HepG2 (cell line): ENCODE measurements at regions not wholly inside any gene's neighbourhood (a gene's known extent, or its start where the extent isn't known, plus 50 kb on each side); places are given as distances from the start of the nearest gene placed in this dataset.

ENCODE experiments used
- ATF1 ChIP-seq: IDR thresholded peaks from 2 replicates; pipeline ENCODE4 v1.6.1; 2016; ENCODE audit warnings: mild to moderate bottlenecking, control low read depth
- CCAR2 ChIP-seq: fragments of 200-400 bp; formaldehyde crosslinking; optimal IDR thresholded peaks from 2 replicates; pipeline ENCODE3; 2018; ENCODE audit warnings: low read depth, mild to moderate bottlenecking, low read length, moderate library complexity
- CTCF ChIP-seq: sonication (generic); formaldehyde crosslinking; IDR thresholded peaks from 2 replicates; pipeline ENCODE4 v1.5.0; 2020; ENCODE audit warnings: mild to moderate bottlenecking, missing genetic modification reagents, moderate library complexity
- KDM5A ChIP-seq: fragments of 200-600 bp; sonication (generic); IDR thresholded peaks from 2 replicates; pipeline ENCODE4 v1.7.0; 2018; ENCODE audit warnings: antibody characterized with exemption, mild to moderate bottlenecking, low read length, borderline replicate concordance
- MTA3 ChIP-seq: sonication (generic); formaldehyde crosslinking; IDR thresholded peaks from 2 replicates; pipeline ENCODE4 v1.4.0; 2020; ENCODE audit warnings: missing genetic modification reagents

- TF ChIP-seq ATF1 (CRISPR knock-in tag), result no peak
- no peak for TF ChIP-seq CTCF (CRISPR knock-in tag)
- TF ChIP-seq KDM5A, result no peak
- TF ChIP-seq CCAR2, result no peak
- no peak for TF ChIP-seq MTA3 (CRISPR knock-in tag)
Measured at GRCh38 chr5:74286734-74287695, 353.5 kb downstream of the ENC1 start.
